ENCODE measurements at regions not wholly inside any gene's neighbourhood (a gene's known extent, or its start where the extent isn't known, plus 50 kb on each side); places are given as distances from the start of the nearest gene placed in this dataset.

GRCh38 chr9:20042128-20042711 lies 253.4 kb upstream of the SLC24A2 start:
- DNase-seq (ENCODE audit: low spot score) = no peak

- no peak for DNase-seq (ENCODE audit: low spot score)
Measured at GRCh38 chr9:20041697-20042081, 252.9 kb upstream of the SLC24A2 start.

GRCh38 chr9:20040991-20041696 lies 252.3 kb upstream of the SLC24A2 start:
- DNase-seq (ENCODE audit: low spot score) = no peak

- DNase-seq (ENCODE audit: low spot score) = no peak
Measured at GRCh38 chr9:20037699-20038098, 248.9 kb upstream of the SLC24A2 start.

- no peak for DNase-seq (ENCODE audit: low spot score)
Measured at GRCh38 chr9:20033511-20033910, 244.7 kb upstream of the SLC24A2 start.

GRCh38 chr9:20032413-20033006 lies 243.7 kb upstream of the SLC24A2 start:
- DNase-seq (ENCODE audit: low spot score) = no peak

- DNase-seq (ENCODE audit: low spot score) = no peak
Measured at GRCh38 chr9:20031836-20032235, 243.0 kb upstream of the SLC24A2 start.

GRCh38 chr9:20030671-20031070 lies 241.8 kb upstream of the SLC24A2 start:
- DNase-seq (ENCODE audit: low spot score) = no peak

GRCh38 chr9:20030221-20030620 lies 241.4 kb upstream of the SLC24A2 start:
- no peak for DNase-seq (ENCODE audit: low spot score)

- DNase-seq (ENCODE audit: low spot score) = no peak
Measured at GRCh38 chr9:20028849-20029231, 240.0 kb upstream of the SLC24A2 start.

- no peak for DNase-seq (ENCODE audit: low spot score)
Measured at GRCh38 chr9:20028192-20028848, 239.5 kb upstream of the SLC24A2 start.

GRCh38 chr9:20023961-20024571 lies 235.2 kb upstream of the SLC24A2 start:
- DNase-seq (ENCODE audit: low spot score) = no peak

GRCh38 chr9:20023210-20023905 lies 234.5 kb upstream of the SLC24A2 start:
- DNase-seq (ENCODE audit: low spot score) = no peak

GRCh38 chr9:20022410-20022809 lies 233.6 kb upstream of the SLC24A2 start:
- DNase-seq (ENCODE audit: low spot score) = no peak

- no peak for DNase-seq (ENCODE audit: low spot score)
Measured at GRCh38 chr9:20016611-20017010, 227.8 kb upstream of the SLC24A2 start.

GRCh38 chr9:20015427-20015931 lies 226.6 kb upstream of the SLC24A2 start:
- no peak for DNase-seq (ENCODE audit: low spot score)

GRCh38 chr9:20014168-20014567 lies 225.3 kb upstream of the SLC24A2 start:
- DNase-seq (ENCODE audit: low spot score) = no peak

GRCh38 chr9:20012232-20012631 lies 223.4 kb upstream of the SLC24A2 start:
- no peak for DNase-seq (ENCODE audit: low spot score)

GRCh38 chr9:20009606-20010005 lies 220.8 kb upstream of the SLC24A2 start:
- DNase-seq (ENCODE audit: low spot score) = no peak

- DNase-seq (ENCODE audit: low spot score) = no peak
Measured at GRCh38 chr9:20002011-20002410, 213.2 kb upstream of the SLC24A2 start.

- no peak for DNase-seq (ENCODE audit: low spot score)
Measured at GRCh38 chr9:20001058-20001457, 212.2 kb upstream of the SLC24A2 start.

- no peak for DNase-seq (ENCODE audit: low spot score)
Measured at GRCh38 chr9:19999491-20000057, 210.7 kb upstream of the SLC24A2 start.

Measured in HuH-7 (cell line).